ENCODE measurements at regions not wholly inside any gene's neighbourhood (a gene's known extent, or its start where the extent isn't known, plus 50 kb on each side); places are given as distances from the start of the nearest gene placed in this dataset.
A peak's percentile ranks its signal among the peaks of the same experiment; 100 is the strongest.

DNA sequence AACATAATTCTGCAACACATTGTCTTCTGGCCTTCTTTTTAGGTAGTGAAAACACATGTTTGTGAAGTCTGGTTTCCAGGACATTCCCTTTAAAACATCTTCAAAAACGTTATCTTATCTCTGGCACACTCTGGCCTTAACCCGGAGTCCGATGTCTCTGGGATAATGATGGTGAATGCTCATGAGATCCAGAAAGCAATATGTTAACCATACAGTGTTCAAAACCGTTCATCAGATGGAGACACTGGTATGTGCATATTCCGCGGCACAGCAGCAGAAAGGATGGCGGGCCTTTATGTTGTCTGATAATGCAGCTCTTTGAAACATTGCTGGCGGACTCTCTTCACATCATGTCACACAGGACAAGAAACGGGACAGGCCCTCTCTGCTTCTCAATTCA is 605.2 kb downstream of the CCDC171 start:
- DNase-seq (ENCODE audit: low read depth) = no peak

DNA sequence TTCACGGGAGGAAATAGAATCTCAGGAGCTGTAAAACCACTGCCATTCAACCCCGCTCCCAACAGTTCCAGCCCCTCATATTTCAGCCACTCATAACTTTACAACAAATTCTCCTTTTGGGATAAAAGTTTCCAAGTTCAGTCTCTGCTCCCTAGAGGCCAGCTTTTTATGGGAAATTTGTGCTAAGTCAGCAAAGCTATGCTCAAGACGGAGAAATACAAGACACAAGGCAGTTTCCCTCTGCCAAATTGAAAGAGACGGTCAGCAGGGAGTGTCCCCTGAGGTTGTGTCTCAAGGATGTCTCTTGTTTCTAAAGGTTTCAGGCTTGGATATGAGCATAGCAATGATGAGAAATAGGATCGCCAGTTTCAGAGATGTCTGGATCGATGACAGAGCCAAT is 608.6 kb downstream of the CCDC171 start:
- DNase-seq (ENCODE audit: low read depth) = no peak

- no peak for DNase-seq (ENCODE audit: low read depth)
These were observed 617.3 kb downstream of the CCDC171 start for GRCh38 chr9:16170119-16170518.

- no peak for DNase-seq (ENCODE audit: low read depth)
These were observed 619.1 kb downstream of the CCDC171 start for GRCh38 chr9:16171911-16172310.

DNA sequence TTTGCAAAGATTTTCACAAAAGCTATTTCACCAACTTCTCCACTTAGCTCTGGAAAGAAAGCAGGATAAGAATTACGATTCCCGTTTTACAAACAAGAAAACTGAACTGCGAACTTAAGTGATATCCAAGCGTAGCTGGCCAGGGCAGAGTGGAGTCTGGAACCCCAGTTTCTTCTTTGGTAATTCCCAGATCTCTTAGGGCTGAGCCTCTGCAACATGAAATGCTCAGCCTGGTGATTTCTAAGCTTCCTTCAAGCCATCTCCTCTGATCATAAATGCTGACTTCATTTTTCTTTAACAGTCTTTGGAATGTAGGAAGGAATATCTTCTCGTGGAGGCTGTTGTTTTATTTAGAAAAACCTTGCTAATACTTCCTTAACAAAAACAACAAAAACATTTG is 620.0 kb downstream of the CCDC171 start:
- no peak for DNase-seq (ENCODE audit: low read depth)

DNA sequence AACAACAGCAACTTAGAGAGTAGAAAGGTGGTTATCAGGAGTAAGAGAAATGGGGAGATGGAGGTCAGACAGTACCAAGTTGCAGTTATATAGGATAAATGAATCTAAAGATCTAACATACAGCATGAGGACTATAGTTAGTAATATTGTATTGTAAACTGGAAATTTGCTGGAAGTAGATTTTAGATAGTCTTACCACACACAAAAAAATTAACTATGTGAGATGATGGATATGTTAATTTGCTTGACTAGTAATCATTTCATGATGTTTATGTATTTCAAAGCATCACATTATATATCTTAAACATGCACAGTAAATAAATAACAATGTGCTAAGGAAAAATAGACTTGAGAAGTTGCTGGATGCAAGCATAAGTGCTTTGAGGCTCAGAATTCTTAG is 622.1 kb downstream of the CCDC171 start:
- DNase-seq (ENCODE audit: low read depth) = no peak

- DNase-seq (ENCODE audit: low read depth) = no peak
These were observed 622.6 kb downstream of the CCDC171 start for GRCh38 chr9:16175461-16175860.

DNA sequence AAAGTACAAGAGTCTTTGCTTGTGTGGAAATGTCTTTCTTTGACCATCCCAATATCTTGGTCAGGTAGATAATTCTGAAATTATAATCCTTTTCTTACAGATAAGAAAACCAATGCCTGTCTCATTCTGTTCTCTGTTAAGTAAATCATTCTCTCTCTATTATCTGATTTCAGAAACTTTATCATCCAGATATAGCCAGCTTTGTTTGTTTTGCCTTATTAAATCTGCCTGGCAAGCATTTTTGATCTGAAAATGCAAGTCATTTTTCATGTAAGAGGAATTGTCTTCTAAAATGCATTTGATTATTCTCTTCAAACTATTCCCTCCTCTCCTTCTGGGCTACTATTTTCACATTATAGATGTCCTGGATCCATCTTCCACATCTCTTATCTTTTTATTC is 625.5 kb downstream of the CCDC171 start:
- DNase-seq (ENCODE audit: low read depth) = no peak

DNA sequence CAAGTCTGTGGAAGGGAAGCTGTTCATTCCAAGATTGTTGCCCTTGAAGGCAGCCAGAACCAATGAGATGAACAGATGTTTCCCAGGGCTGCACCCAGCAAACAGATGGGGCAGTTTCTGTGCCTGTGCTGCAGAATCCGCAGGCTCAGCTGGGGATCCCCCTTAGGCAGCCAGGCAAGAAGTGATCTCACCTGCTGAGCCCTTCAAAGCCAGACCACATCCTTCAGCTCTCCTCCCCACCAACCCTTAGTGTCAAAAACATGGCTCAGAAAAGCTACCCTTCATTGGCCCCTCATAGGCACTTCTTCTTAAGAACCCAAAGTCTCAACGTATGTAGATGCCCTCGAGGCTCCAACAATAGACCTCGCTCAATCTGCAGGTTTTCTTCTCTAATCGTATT is 626.7 kb downstream of the CCDC171 start:
- DNase-seq (ENCODE audit: low read depth) = no peak

GRCh38 chr9:16180091-16180490 is 627.2 kb downstream of the CCDC171 start:
- no peak for DNase-seq (ENCODE audit: low read depth)

GRCh38 chr9:16180546-16180945 is 627.7 kb downstream of the CCDC171 start:
- peak; percentile 61 for DNase-seq (ENCODE audit: low read depth)

- no peak for DNase-seq (ENCODE audit: low read depth)
These were observed 628.7 kb downstream of the CCDC171 start for GRCh38 chr9:16181539-16181938.

DNA sequence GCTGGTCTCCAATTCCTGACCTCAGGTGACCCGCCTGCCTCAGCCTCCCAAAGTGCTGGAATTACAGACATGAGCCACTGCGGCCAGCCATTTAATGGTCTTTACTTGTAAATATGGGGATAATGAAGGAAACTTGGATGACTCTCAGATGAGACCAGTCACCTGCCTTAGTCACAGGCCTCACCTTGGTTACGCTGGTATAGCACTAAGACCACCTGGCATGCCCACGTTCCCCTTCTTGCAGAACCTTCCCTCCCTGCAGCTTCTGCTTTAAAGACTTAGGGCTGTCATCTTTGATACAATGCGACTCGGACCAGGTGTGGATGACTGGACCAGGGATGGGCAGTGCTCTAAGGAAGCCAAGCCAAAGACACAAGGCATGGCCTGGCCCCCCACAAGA is 629.9 kb downstream of the CCDC171 start:
- DNase-seq (ENCODE audit: low read depth) = no peak

GRCh38 chr9:16184964-16185646 is 632.3 kb downstream of the CCDC171 start:
- DNase-seq (ENCODE audit: low read depth) = no peak

- no peak for DNase-seq (ENCODE audit: low read depth)
These were observed 638.3 kb downstream of the CCDC171 start for GRCh38 chr9:16191191-16191590.

DNA sequence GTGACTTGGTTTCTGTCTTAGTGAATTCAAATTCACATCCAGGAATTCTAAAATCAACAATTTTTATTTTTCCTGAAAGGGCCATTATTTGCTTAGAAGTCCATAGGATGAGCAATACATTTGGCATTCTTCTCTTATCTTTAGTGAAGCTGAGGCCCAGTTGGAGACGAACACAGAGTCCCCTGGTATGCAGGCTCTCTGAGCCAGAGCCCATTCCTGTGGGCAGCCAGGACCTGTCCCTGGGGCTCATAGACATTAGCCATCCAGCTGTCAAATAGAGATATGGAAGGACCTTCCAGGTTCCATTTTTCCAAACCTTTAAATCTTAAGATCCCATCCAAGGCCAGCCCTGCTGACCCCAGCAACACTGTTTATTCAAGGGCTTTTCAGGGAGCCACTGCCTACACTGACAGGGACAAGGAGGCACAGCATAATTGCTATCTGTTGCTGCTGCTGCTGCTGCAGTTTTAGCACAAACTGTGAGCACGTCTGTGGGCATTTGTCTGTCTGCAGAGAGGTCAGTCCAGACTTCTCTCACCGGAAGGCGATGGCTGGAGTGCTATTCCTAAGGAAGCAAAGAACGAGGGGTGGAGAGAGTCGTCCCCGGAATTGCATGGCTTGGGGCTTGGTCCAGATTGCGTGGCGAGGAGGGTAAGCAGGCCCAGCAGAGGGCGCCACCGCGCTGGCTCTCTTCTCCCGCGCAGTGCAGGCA is 639.0 kb downstream of the CCDC171 start:
- DNase-seq (ENCODE audit: low read depth) = peak; percentile 35

GRCh38 chr9:16192403-16193017 is 639.7 kb downstream of the CCDC171 start:
- DNase-seq (ENCODE audit: low read depth) = no peak

GRCh38 chr9:16193066-16193465 is 640.2 kb downstream of the CCDC171 start:
- no peak for DNase-seq (ENCODE audit: low read depth)

- no peak for DNase-seq (ENCODE audit: low read depth)
These were observed 643.4 kb downstream of the CCDC171 start for GRCh38 chr9:16196206-16196605.

DNA sequence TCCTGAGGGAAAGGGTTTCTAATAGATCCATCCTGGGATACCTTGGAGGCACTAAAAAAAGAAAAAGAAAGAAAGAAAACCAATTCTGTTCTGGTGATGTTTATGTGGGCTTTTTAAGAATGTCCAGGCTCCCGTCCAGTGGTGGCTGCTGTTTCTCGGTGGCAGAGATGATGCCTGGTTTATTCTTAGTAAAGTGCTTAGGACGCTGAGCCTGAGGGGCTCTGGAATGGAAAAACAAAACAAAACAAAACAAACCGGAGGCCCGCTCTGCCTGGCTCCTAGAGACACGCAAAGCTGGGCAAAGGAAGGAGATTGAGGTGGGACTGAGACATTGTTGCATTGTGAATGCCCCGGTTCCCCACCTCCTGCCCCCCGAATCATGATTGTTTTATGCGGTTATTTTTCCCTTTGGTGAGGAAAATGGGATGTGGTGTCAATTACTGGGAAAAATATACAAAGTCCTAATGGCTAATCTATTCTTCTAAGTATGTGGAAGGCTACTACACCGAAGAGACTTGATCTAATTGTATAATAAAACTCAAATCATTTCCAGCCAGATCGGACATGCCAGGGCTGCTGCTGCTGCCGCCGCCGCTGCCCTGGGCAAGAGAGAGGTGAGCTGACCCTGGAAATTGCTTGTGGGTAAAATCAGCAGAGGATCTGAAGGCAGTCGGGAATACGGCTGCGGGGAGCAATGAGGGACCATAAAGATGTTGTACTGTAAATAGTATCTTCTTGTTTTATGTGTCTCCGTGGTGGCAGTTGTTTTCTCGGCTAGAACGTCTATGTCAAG is 644.9 kb downstream of the CCDC171 start:
- no peak for DNase-seq (ENCODE audit: low read depth)

GRCh38 chr9:16198996-16199395 is 646.2 kb downstream of the CCDC171 start:
- DNase-seq (ENCODE audit: low read depth) = no peak

- no peak for DNase-seq (ENCODE audit: low read depth)
These were observed 649.4 kb downstream of the CCDC171 start for GRCh38 chr9:16202221-16202620.

All from GM04503 (cell line).